ENCODE measurements at regions not wholly inside any gene's neighbourhood (a gene's known extent, or its start where the extent isn't known, plus 50 kb on each side); places are given as distances from the start of the nearest gene placed in this dataset.

DNA sequence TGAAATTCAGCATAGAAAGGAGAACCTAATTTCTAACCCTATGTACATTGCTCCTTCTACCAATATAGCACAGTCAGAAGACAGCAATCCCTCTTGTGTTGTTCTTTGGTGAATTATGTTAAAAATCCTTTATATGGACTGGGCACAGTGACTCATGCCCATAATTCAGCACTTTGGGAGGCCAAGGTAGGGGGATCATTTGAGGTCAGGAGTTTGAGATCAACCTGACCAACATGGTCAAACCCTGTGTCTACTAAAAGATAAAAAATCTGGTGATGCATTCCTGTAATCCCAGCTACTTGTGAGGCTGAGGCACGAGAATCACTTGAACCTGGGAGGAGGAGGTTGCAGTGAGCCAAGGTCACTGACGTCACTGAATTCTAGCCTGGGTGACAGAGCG, 195.6 kb downstream of the TMX3 start:
- H3K4me1 ChIP-seq (ENCODE audit: control insufficient read depth, insufficient read depth, low read length): no peaks in the 10 kb centered on the region
- ATAC-seq: no peak
- H3K9me3 ChIP-seq (ENCODE audit: control insufficient read depth, insufficient read depth, low read depth, low read length): no peaks in the 10 kb centered on the region
- TF ChIP-seq, protein P1, sequence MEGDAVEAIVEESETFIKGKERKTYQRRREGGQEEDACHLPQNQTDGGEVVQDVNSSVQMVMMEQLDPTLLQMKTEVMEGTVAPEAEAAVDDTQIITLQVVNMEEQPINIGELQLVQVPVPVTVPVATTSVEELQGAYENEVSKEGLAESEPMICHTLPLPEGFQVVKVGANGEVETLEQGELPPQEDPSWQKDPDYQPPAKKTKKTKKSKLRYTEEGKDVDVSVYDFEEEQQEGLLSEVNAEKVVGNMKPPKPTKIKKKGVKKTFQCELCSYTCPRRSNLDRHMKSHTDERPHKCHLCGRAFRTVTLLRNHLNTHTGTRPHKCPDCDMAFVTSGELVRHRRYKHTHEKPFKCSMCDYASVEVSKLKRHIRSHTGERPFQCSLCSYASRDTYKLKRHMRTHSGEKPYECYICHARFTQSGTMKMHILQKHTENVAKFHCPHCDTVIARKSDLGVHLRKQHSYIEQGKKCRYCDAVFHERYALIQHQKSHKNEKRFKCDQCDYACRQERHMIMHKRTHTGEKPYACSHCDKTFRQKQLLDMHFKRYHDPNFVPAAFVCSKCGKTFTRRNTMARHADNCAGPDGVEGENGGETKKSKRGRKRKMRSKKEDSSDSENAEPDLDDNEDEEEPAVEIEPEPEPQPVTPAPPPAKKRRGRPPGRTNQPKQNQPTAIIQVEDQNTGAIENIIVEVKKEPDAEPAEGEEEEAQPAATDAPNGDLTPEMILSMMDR (IDR thresholded peaks at IDR 0.05): no peak
- TF ChIP-seq POLR2AphosphoS5 (IDR thresholded peaks at IDR 0.05; ENCODE audit: low read depth, low read length) (no peak), TCF7L2 (IDR thresholded peaks at IDR 0.05; ENCODE audit: low read depth, low read length) (no peak), SIN3A (IDR thresholded peaks at IDR 0.05; ENCODE audit: borderline replicate concordance, insufficient read depth, low read depth, low read length) (no peak)
- TF ChIP-seq, protein P2, sequence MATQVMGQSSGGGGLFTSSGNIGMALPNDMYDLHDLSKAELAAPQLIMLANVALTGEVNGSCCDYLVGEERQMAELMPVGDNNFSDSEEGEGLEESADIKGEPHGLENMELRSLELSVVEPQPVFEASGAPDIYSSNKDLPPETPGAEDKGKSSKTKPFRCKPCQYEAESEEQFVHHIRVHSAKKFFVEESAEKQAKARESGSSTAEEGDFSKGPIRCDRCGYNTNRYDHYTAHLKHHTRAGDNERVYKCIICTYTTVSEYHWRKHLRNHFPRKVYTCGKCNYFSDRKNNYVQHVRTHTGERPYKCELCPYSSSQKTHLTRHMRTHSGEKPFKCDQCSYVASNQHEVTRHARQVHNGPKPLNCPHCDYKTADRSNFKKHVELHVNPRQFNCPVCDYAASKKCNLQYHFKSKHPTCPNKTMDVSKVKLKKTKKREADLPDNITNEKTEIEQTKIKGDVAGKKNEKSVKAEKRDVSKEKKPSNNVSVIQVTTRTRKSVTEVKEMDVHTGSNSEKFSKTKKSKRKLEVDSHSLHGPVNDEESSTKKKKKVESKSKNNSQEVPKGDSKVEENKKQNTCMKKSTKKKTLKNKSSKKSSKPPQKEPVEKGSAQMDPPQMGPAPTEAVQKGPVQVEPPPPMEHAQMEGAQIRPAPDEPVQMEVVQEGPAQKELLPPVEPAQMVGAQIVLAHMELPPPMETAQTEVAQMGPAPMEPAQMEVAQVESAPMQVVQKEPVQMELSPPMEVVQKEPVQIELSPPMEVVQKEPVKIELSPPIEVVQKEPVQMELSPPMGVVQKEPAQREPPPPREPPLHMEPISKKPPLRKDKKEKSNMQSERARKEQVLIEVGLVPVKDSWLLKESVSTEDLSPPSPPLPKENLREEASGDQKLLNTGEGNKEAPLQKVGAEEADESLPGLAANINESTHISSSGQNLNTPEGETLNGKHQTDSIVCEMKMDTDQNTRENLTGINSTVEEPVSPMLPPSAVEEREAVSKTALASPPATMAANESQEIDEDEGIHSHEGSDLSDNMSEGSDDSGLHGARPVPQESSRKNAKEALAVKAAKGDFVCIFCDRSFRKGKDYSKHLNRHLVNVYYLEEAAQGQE (IDR thresholded peaks at IDR 0.05; ENCODE audit: insufficient read depth in 1 of 2, low read depth in 2 of 2, low read length in 1 of 2): no peak
- ChIA-PET POLR2A (no interaction called here), CTCF (no interaction called here)
- DNase-seq (ENCODE audit: low read depth, low spot score): no peak
- H3K27me3 ChIP-seq (ENCODE audit: control insufficient read depth, insufficient read depth, low read length): no peaks in the 10 kb centered on the region
- H3K27ac ChIP-seq (ENCODE audit: low read length): no peak overlapping the region
- BruUV-seq (replicated peaks): no TSS peak
- no peak overlapping the region for H3K4me3 ChIP-seq (ENCODE audit: low read depth in 2 of 2, low read length in 2 of 2)
- in situ Hi-C loops (cut with HindIII; ENCODE audit: low pct_unique_long_range_greater_than_20kb, low sequenced_read_pairs) (no loop called here), intact Hi-C loops (cut with micrococcal nuclease; ENCODE audit: unreplicated experiment) (no loop called here)
- H3K36me3 ChIP-seq (ENCODE audit: control insufficient read depth, insufficient read depth, low read length): no peaks in the 10 kb centered on the region

DNA sequence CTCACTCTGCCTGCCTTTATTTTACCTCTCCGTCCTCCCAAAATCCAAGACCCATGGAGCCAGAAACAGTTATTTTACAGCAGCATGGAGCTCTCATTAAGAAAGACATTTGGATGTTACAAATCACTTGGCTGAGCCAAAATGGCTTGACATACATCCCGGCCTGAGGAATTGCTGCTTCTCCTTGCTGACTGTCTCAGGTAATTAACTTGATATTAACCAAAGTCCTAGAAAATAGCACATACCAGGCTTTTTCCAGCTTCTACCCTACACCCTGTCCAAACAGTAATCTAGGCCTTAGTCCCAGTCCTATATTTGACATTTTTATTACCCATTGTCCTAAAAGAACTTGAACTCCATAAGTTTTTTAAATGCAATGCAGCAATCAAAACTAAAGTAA, 205.0 kb downstream of the TMX3 start:
- CTCF ChIA-PET: no interaction called here
- no peaks in the 10 kb centered on the region for H3K27me3 ChIP-seq (ENCODE audit: control insufficient read depth, insufficient read depth, low read length)
- in situ Hi-C loops (cut with HindIII; ENCODE audit: low pct_unique_long_range_greater_than_20kb, low sequenced_read_pairs) (no loop called here), intact Hi-C loops (cut with micrococcal nuclease; ENCODE audit: unreplicated experiment) (no loop called here)
- H3K36me3 ChIP-seq (ENCODE audit: control insufficient read depth, insufficient read depth, low read length): no peaks in the 10 kb centered on the region
- H3K27ac ChIP-seq (ENCODE audit: low read length): no peak overlapping the region
- H3K9me3 ChIP-seq (ENCODE audit: control insufficient read depth, insufficient read depth, low read depth, low read length): no peaks in the 10 kb centered on the region
- BruUV-seq (replicated peaks): no TSS peak
- no peak overlapping the region for H3K4me3 ChIP-seq (ENCODE audit: low read depth in 2 of 2, low read length in 2 of 2)
- DNase-seq (ENCODE audit: low read depth, low spot score): no peak
- H3K4me1 ChIP-seq (ENCODE audit: control insufficient read depth, insufficient read depth, low read length): no peaks in the 10 kb centered on the region
- ATAC-seq: no peak
- POLR2A ChIA-PET: no interaction called here
- TF ChIP-seq SIN3A (IDR thresholded peaks at IDR 0.05; ENCODE audit: borderline replicate concordance, insufficient read depth, low read depth, low read length): no peak
- no peak for TF ChIP-seq TCF7L2 (IDR thresholded peaks at IDR 0.05; ENCODE audit: low read depth, low read length)
- TF ChIP-seq, protein P1 (IDR thresholded peaks at IDR 0.05): no peak
- TF ChIP-seq POLR2AphosphoS5 (IDR thresholded peaks at IDR 0.05; ENCODE audit: low read depth, low read length): no peak
- TF ChIP-seq, protein P2 (IDR thresholded peaks at IDR 0.05; ENCODE audit: insufficient read depth in 1 of 2, low read depth in 2 of 2, low read length in 1 of 2): no peak
